DND-41 (cell line): ENCODE measurements at regions not wholly inside any gene's neighbourhood (a gene's known extent, or its start where the extent isn't known, plus 50 kb on each side); places are given as distances from the start of the nearest gene placed in this dataset.

ENCODE experiments used
- ATAC-seq: fragments of 200-7000 bp; cut with Tn5 transposase; 3 replicates; pipeline ENCODE4 v1.9.1; 2021; ENCODE audit warnings: low read depth; ENCODE audit not compliant: insufficient read depth
- DNase-seq: peaks from one replicate; pipeline ENCODE4 v3.0.0-alpha.2; 2020
- H2AFZ ChIP-seq: 2 replicates; pipeline ENCODE4 v1.6.0; 2012; ENCODE audit warnings: low read depth, low read length
- H3K27ac ChIP-seq: 2 replicates; pipeline ENCODE4 v1.5.1; 2012; ENCODE audit warnings: low read length, inconsistent platforms
- H3K27me3 ChIP-seq: fragments of 200-600 bp; sonication (generic); 2 replicates; pipeline ENCODE4 v1.6.0; 2012; ENCODE audit warnings: low read length, mild to moderate bottlenecking, inconsistent platforms; ENCODE audit not compliant: insufficient read depth, poor library complexity
- H3K36me3 ChIP-seq: 2 replicates; pipeline ENCODE4 v1.5.1; 2012; ENCODE audit warnings: low read length, inconsistent platforms; ENCODE audit not compliant: insufficient read depth
- H3K4me1 ChIP-seq: 2 replicates; pipeline ENCODE4 v1.5.1; 2012; ENCODE audit warnings: mild to moderate bottlenecking, low read length; ENCODE audit not compliant: insufficient read depth
- H3K4me2 ChIP-seq: 2 replicates; pipeline ENCODE4 v1.6.0; 2012; ENCODE audit warnings: mild to moderate bottlenecking, moderate library complexity, low read length, inconsistent platforms; ENCODE audit not compliant: insufficient read depth
- H3K4me3 ChIP-seq, 2 experiments: fragments of 200-600 bp in 1 of 2; shearing (Covaris generic) in 1 of 2; 2 replicates each; pipeline ENCODE4 v1.5.1; 2012 to 2016; ENCODE audit warnings: inconsistent platforms in 2 of 2, low read length in 2 of 2, mild to moderate bottlenecking in 2 of 2, low read depth in 1 of 2, moderate library complexity in 1 of 2
- H3K79me2 ChIP-seq: 2 replicates; pipeline ENCODE4 v1.6.0; 2012; ENCODE audit warnings: low read length, inconsistent platforms; ENCODE audit not compliant: insufficient read depth
- H3K9ac ChIP-seq: 2 replicates; pipeline ENCODE4 v1.6.0; 2012; ENCODE audit warnings: low read depth, mild to moderate bottlenecking, inconsistent platforms, low read length, moderate library complexity
- H3K9me3 ChIP-seq: 2 replicates; pipeline ENCODE4 v1.5.1; 2012; ENCODE audit warnings: low read length, moderate library complexity, mild to moderate bottlenecking, inconsistent platforms; ENCODE audit not compliant: insufficient read depth, severe bottlenecking
- H4K20me1 ChIP-seq: 2 replicates; pipeline ENCODE4 v1.6.0; 2012; ENCODE audit warnings: low read length; ENCODE audit not compliant: insufficient read depth
- CTCF ChIP-seq: IDR thresholded peaks from 2 replicates; pipeline ENCODE4 v1.5.1; 2012; ENCODE audit warnings: borderline replicate concordance, low read length, moderate library complexity, mild to moderate bottlenecking; ENCODE audit not compliant: poor library complexity, severe bottlenecking; ENCODE audit errors: extremely low read depth
- EZH2 ChIP-seq: IDR thresholded peaks from 3 replicates; pipeline ENCODE4 v1.6.1; 2012; ENCODE audit warnings: borderline replicate concordance, low read depth, mild to moderate bottlenecking, moderate library complexity, low read length, inconsistent platforms; ENCODE audit not compliant: severe bottlenecking

- H3K27ac ChIP-seq, result no peak overlapping the region
- H2AFZ ChIP-seq, result no peak overlapping the region
- DNase-seq (no peak), ATAC-seq (no peak)
- H3K4me2 ChIP-seq, result no peak overlapping the region
- H3K4me1 ChIP-seq, result no peaks in the 10 kb centered on the region
- no peaks in the 10 kb centered on the region for H3K36me3 ChIP-seq
- no peak overlapping the region for H3K9ac ChIP-seq
- no peaks in the 10 kb centered on the region for H3K79me2 ChIP-seq
- no peaks in the 10 kb centered on the region for H4K20me1 ChIP-seq
- TF ChIP-seq EZH2 (no peak), CTCF (no peak)
- no peak overlapping the region for H3K4me3 ChIP-seq
- H3K27me3 ChIP-seq, result no peaks in the 10 kb centered on the region
- no peaks in the 10 kb centered on the region for H3K9me3 ChIP-seq
These were observed 246.8 kb upstream of the RAI14 start for GRCh38 chr5:34409373-34409772.

- Histone ChIP-seq H3K36me3 (no peaks in the 10 kb centered on the region), H3K4me2 (no peak overlapping the region), H3K4me3 (no peak overlapping the region), H4K20me1 (no peaks in the 10 kb centered on the region), H3K4me1 (no peaks in the 10 kb centered on the region), H3K9me3 (no peaks in the 10 kb centered on the region), H3K27me3 (no peaks in the 10 kb centered on the region), H3K27ac (no peak overlapping the region), H2AFZ (no peak overlapping the region), H3K79me2 (no peaks in the 10 kb centered on the region), H3K9ac (no peak overlapping the region)
- DNase-seq (no peak), ATAC-seq (no peak)
- no peak for TF ChIP-seq EZH2
These were observed 245.6 kb upstream of the RAI14 start for GRCh38 chr5:34410411-34411139.

GRCh38 chr5:34411470-34412346, 244.4 kb upstream of the RAI14 start:
- ATAC-seq, result no peak
- Histone ChIP-seq H3K36me3 (no peaks in the 10 kb centered on the region), H2AFZ (no peak overlapping the region), H3K4me1 (no peaks in the 10 kb centered on the region), H3K4me3 (no peak overlapping the region), H3K27ac (no peak overlapping the region), H3K27me3 (no peaks in the 10 kb centered on the region), H3K4me2 (no peak overlapping the region), H3K79me2 (no peaks in the 10 kb centered on the region), H3K9me3 (no peaks in the 10 kb centered on the region), H4K20me1 (no peaks in the 10 kb centered on the region), H3K9ac (no peak overlapping the region)
- TF ChIP-seq EZH2 (no peak), CTCF (no peak)
- no peak for DNase-seq

- no peak overlapping the region for H3K27ac ChIP-seq
- ATAC-seq (no peak), DNase-seq (no peak)
- no peaks in the 10 kb centered on the region for H3K79me2 ChIP-seq
- H3K4me1 ChIP-seq, result no peaks in the 10 kb centered on the region
- no peaks in the 10 kb centered on the region for H3K27me3 ChIP-seq
- TF ChIP-seq CTCF, result no peak
- no peak for TF ChIP-seq EZH2
- no peaks in the 10 kb centered on the region for H4K20me1 ChIP-seq
- no peaks in the 10 kb centered on the region for H3K9me3 ChIP-seq
- no peaks in the 10 kb centered on the region for H3K36me3 ChIP-seq
- H3K4me3 ChIP-seq, result no peak overlapping the region
- no peak overlapping the region for H3K9ac ChIP-seq
- no peak overlapping the region for H3K4me2 ChIP-seq
- H2AFZ ChIP-seq, result no peak overlapping the region
These were observed 243.4 kb upstream of the RAI14 start for GRCh38 chr5:34412736-34413135.
